ENCODE measurements at regions not wholly inside any gene's neighbourhood (a gene's known extent, or its start where the extent isn't known, plus 50 kb on each side); places are given as distances from the start of the nearest gene placed in this dataset.

GRCh38 chr11:33520112-33520511 is 180.5 kb downstream of the C11orf91 start:
- DNase-seq: no peak

- peak; percentile 2 to 21 for DNase-seq
These were observed 185.3 kb downstream of the C11orf91 start for GRCh38 chr11:33515347-33515746.

GRCh38 chr11:33514079-33514925 is 186.3 kb downstream of the C11orf91 start:
- DNase-seq: no peak

- DNase-seq: no peak
These were observed 191.0 kb downstream of the C11orf91 start for GRCh38 chr11:33509632-33510031.

GRCh38 chr11:33507967-33508366 is 192.7 kb downstream of the C11orf91 start:
- DNase-seq: no peak

GRCh38 chr11:33507356-33507755 is 193.3 kb downstream of the C11orf91 start:
- no peak for DNase-seq

GRCh38 chr11:33505093-33505492 is 195.5 kb downstream of the C11orf91 start:
- DNase-seq: no peak

GRCh38 chr11:33500861-33501479 is 199.7 kb downstream of the C11orf91 start:
- no peak for DNase-seq

GRCh38 chr11:33500332-33500731 is 200.3 kb downstream of the C11orf91 start:
- no peak for DNase-seq

- DNase-seq: no peak
These were observed 208.0 kb downstream of the C11orf91 start for GRCh38 chr11:33492596-33492995.

- no peak for DNase-seq
These were observed 209.7 kb downstream of the C11orf91 start for GRCh38 chr11:33490842-33491370.

- DNase-seq: no peak
These were observed 211.7 kb downstream of the C11orf91 start for GRCh38 chr11:33488971-33489370.

- no peak for DNase-seq
These were observed 220.0 kb downstream of the C11orf91 start for GRCh38 chr11:33480626-33481025.

GRCh38 chr11:33479231-33479630 is 221.4 kb downstream of the C11orf91 start:
- no peak for DNase-seq

- DNase-seq: no peak
These were observed 221.0 kb downstream of the HIPK3 start for GRCh38 chr11:33478111-33478573.

- DNase-seq: no peak
These were observed 219.9 kb downstream of the HIPK3 start for GRCh38 chr11:33476945-33477606.

GRCh38 chr11:33475993-33476392 is 218.8 kb downstream of the HIPK3 start:
- DNase-seq: no peak

- DNase-seq: no peak
These were observed 217.7 kb downstream of the HIPK3 start for GRCh38 chr11:33474866-33475265.

- DNase-seq: no peak
These were observed 214.4 kb downstream of the HIPK3 start for GRCh38 chr11:33471541-33471940.

- DNase-seq: no peak
These were observed 210.8 kb downstream of the HIPK3 start for GRCh38 chr11:33467966-33468365.

- no peak for DNase-seq
These were observed 205.9 kb downstream of the HIPK3 start for GRCh38 chr11:33463059-33463458.

GRCh38 chr11:33461369-33462125 is 204.4 kb downstream of the HIPK3 start:
- no peak for DNase-seq

GRCh38 chr11:33457948-33458347 is 200.8 kb downstream of the HIPK3 start:
- no peak for DNase-seq
